OCI-LY7 (cell line): ENCODE measurements at regions not wholly inside any gene's neighbourhood (a gene's known extent, or its start where the extent isn't known, plus 50 kb on each side); places are given as distances from the start of the nearest gene placed in this dataset.

ENCODE experiments used
- BruUV-seq: library from RNA; stranded (reverse); fragments of 400-500 nt; replicated peaks from 2 replicates; lab custom pipeline; 2021; lab: Mats Ljungman, UMichigan
- CTCF ChIA-PET: fragments of 300-600 bp; sonication (Branson Sonifier 250); formaldehyde crosslinking; loops from one replicate; lab custom pipeline; 2022; ENCODE audit warnings: antibody characterized with exemption; ENCODE audit not compliant: unreplicated experiment; lab: Charles Lee
- POLR2A ChIA-PET: fragments of 300-600 bp; sonication (Branson Sonifier 250); formaldehyde crosslinking; loops from one replicate; lab custom pipeline; 2022; ENCODE audit warnings: antibody characterized with exemption; lab: Charles Lee
- DNase-seq: peaks from one replicate; pipeline ENCODE4 v3.0.0-alpha.2; 2015; ENCODE audit warnings: low spot score
- H2AFZ ChIP-seq: fragments of 200-600 bp; sonication (generic), shearing (Covaris generic); 2 replicates; pipeline ENCODE4 v1.6.1; 2014; ENCODE audit warnings: mild to moderate bottlenecking, antibody characterized with exemption, low read length, moderate library complexity
- H3K27ac ChIP-seq: fragments of 200-600 bp; sonication (generic); 2 replicates; pipeline ENCODE4 v1.5.1; 2014; ENCODE audit warnings: mixed run types, low read depth, mild to moderate bottlenecking, moderate library complexity, low read length, inconsistent platforms; ENCODE audit not compliant: poor library complexity, severe bottlenecking
- H3K36me3 ChIP-seq: fragments of 200-600 bp; sonication (generic); 2 replicates; pipeline ENCODE4 v1.6.1; 2014; ENCODE audit warnings: mild to moderate bottlenecking, antibody characterized with exemption, low read length, moderate library complexity, mixed read lengths; ENCODE audit not compliant: insufficient read depth
- H3K4me1 ChIP-seq: fragments of 200-600 bp; sonication (generic); 2 replicates; pipeline ENCODE4 v1.5.1; 2014; ENCODE audit warnings: mild to moderate bottlenecking, low read length; ENCODE audit not compliant: insufficient read depth, poor library complexity, severe bottlenecking
- H3K4me2 ChIP-seq: fragments of 200-600 bp; sonication (generic); 2 replicates; pipeline ENCODE4 v1.6.1; 2014; ENCODE audit warnings: mild to moderate bottlenecking, low read length
- H3K4me3 ChIP-seq: fragments of 200-600 bp; sonication (generic); 2 replicates; pipeline ENCODE4 v1.5.1; 2014; ENCODE audit warnings: mild to moderate bottlenecking, low read depth, low read length; ENCODE audit not compliant: poor library complexity, severe bottlenecking
- H3K79me2 ChIP-seq: fragments of 200-600 bp; sonication (generic); 2 replicates; pipeline ENCODE4 v1.6.1; 2016; ENCODE audit warnings: low read depth, mild to moderate bottlenecking, low read length, moderate library complexity, mixed read lengths; ENCODE audit not compliant: insufficient read depth
- H3K9me2 ChIP-seq: fragments of 200-600 bp; sonication (generic); 2 replicates; pipeline ENCODE4 v1.6.1; 2016; ENCODE audit warnings: mild to moderate bottlenecking, low read length, mixed read lengths; ENCODE audit not compliant: insufficient read depth
- H3K9me3 ChIP-seq: fragments of 200-600 bp; sonication (generic); 2 replicates; pipeline ENCODE4 v1.6.1; 2014; ENCODE audit warnings: mild to moderate bottlenecking, mixed run types, low read length, mixed read lengths
- H4K20me1 ChIP-seq: fragments of 200-600 bp; sonication (generic); 2 replicates; pipeline ENCODE4 v1.6.1; 2014; ENCODE audit warnings: mild to moderate bottlenecking, antibody characterized with exemption, low read length, moderate library complexity, mixed read lengths; ENCODE audit not compliant: insufficient read depth
- EZH2phosphoT487 ChIP-seq: fragments of 200-600 bp; sonication (generic); IDR thresholded peaks from 2 replicates; pipeline ENCODE4 v1.6.1; 2018; ENCODE audit warnings: low read depth, borderline replicate concordance, mild to moderate bottlenecking, mixed run types, antibody characterized with exemption, low read length, moderate library complexity, mixed read lengths
- intact Hi-C: fragments of 100-400 bp; cut with micrococcal nuclease; formaldehyde crosslinking; loops from one replicate; pipeline ENCODE4 v1.10.0; 2022; ENCODE audit not compliant: unreplicated experiment
- TF ChIP-seq, protein P1 (sequence below): fragments of 200-600 bp; sonication (generic); conservative IDR thresholded peaks from 2 replicates; pipeline ENCODE4 v1.5.1; 2014; ENCODE audit warnings: mild to moderate bottlenecking, antibody characterized with exemption, low read length, moderate library complexity, mixed read lengths

DNA sequence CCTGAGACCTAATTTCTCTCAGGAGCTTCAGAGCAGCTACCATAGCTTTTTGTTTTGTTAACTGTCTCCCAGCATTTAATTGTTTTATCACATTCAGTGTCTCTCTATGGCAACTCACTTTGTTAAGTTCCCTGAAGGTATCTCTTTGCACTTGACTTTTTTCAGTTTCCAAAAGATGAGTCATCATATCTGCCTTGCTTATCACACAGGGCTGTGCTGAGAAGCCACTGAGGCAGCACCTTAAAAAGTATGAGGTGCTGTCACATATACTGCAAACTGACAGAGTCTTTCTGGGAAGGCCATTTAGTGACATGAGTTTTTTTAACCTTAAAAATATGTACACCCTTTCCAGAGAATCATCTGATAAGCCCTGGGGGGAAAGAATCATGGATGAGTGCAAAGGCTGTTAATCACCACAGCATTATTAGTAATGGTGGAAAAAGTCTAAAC lies 56.8 kb downstream of the PPP1R3C start:
- DNase-seq, result no peak
- Histone ChIP-seq H3K4me1 (no peaks in the 10 kb centered on the region), H3K27ac (no peak overlapping the region), H3K9me3 (no peaks in the 10 kb centered on the region), H3K79me2 (no peaks in the 10 kb centered on the region), H4K20me1 (no peaks in the 10 kb centered on the region), H2AFZ (no peak overlapping the region), H3K36me3 (no peaks in the 10 kb centered on the region), H3K9me2 (no peaks in the 10 kb centered on the region), H3K4me3 (no peak overlapping the region), H3K4me2 (no peak overlapping the region)
- intact Hi-C loops, result no loop called here
- CTCF ChIA-PET, result no interaction called here
- TF ChIP-seq, protein P1, sequence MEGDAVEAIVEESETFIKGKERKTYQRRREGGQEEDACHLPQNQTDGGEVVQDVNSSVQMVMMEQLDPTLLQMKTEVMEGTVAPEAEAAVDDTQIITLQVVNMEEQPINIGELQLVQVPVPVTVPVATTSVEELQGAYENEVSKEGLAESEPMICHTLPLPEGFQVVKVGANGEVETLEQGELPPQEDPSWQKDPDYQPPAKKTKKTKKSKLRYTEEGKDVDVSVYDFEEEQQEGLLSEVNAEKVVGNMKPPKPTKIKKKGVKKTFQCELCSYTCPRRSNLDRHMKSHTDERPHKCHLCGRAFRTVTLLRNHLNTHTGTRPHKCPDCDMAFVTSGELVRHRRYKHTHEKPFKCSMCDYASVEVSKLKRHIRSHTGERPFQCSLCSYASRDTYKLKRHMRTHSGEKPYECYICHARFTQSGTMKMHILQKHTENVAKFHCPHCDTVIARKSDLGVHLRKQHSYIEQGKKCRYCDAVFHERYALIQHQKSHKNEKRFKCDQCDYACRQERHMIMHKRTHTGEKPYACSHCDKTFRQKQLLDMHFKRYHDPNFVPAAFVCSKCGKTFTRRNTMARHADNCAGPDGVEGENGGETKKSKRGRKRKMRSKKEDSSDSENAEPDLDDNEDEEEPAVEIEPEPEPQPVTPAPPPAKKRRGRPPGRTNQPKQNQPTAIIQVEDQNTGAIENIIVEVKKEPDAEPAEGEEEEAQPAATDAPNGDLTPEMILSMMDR, result no peak
- TF ChIP-seq EZH2phosphoT487, result no peak
- POLR2A ChIA-PET, result no interaction called here
- no TSS peak for BruUV-seq

DNA sequence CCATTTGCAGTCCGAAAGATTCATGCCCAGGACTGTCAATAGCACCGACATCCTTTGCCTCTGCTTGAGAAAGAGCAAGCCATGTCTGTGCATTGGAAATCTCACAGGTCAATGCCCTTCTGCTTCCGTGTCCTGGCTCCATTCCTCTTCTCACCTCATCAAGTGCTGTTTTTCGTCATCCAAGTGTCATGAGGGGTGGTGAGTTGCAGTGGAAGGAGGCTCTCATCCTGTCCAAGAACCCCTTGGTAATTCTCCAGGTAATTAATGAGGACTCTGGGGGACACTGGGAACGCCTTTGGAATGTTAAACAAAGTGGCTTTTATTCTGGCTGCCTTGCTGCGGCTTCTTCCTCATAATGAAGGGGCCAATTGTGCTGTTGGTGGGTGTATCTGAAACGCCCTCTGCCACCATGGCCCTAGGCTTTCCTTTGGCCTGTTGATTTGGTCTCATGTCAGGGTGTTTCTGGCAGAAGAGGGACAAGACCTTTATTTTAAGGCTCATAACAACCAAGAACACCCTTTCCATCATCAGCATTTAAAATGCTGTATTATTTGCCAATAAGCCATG lies 57.7 kb downstream of the PPP1R3C start:
- BruUV-seq, result no TSS peak
- Histone ChIP-seq H3K4me1 (no peaks in the 10 kb centered on the region), H3K79me2 (no peaks in the 10 kb centered on the region), H3K36me3 (no peaks in the 10 kb centered on the region), H3K4me2 (no peak overlapping the region), H4K20me1 (no peaks in the 10 kb centered on the region), H3K4me3 (no peak overlapping the region), H3K9me2 (no peaks in the 10 kb centered on the region), H3K27ac (no peak overlapping the region), H2AFZ (no peak overlapping the region), H3K9me3 (no peaks in the 10 kb centered on the region)
- no peak for DNase-seq
- TF ChIP-seq, protein P1, result no peak
- TF ChIP-seq EZH2phosphoT487, result no peak
- ChIA-PET CTCF (no interaction called here), POLR2A (no interaction called here)
- intact Hi-C loops, result no loop called here

DNA sequence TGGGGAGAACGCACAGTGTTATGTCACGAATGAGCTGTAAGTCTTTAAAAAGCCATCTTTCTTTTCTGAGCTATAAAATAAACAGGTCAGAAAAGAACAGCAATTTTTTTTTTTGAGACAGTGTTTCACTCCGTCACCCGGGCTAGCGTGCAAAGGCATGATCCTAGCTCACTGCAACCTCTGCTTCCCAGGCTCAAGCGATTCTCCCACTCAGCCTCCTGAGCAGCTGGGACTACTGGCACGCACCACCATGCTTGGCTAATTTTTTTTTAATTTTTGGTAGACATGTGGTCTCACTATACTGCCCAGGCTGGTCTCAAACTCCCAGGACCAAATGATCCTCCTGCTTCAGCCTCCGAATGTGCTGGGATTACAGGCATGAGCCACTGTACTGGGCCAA lies 58.6 kb downstream of the PPP1R3C start:
- CTCF ChIA-PET, result no interaction called here
- intact Hi-C loops, result no loop called here
- POLR2A ChIA-PET, result interaction anchor here (0.6 kb wide), 1 partner anchor 675 kb away, joined by 3 read pairs; no protein-coding TSS in a partner anchor
- Histone ChIP-seq H3K27ac (no peak overlapping the region), H3K9me2 (no peaks in the 10 kb centered on the region), H2AFZ (no peak overlapping the region), H3K79me2 (no peaks in the 10 kb centered on the region), H3K9me3 (no peaks in the 10 kb centered on the region), H3K4me1 (no peaks in the 10 kb centered on the region), H4K20me1 (no peaks in the 10 kb centered on the region), H3K36me3 (no peaks in the 10 kb centered on the region), H3K4me3 (no peak overlapping the region), H3K4me2 (no peak overlapping the region)
- no TSS peak for BruUV-seq
- no peak for DNase-seq
- TF ChIP-seq EZH2phosphoT487, result no peak
- TF ChIP-seq, protein P1, result no peak
